Kidney tubule cell (primary cell): ENCODE measurements at regions not wholly inside any gene's neighbourhood (a gene's known extent, or its start where the extent isn't known, plus 50 kb on each side); places are given as distances from the start of the nearest gene placed in this dataset.
"Not testable (repeated sequence)": the region's sequence is repeated elsewhere in the genome, so short reads cannot be mapped to it uniquely, and the experiment has no call there.

Experiments used
- DNase-seq: peaks from one replicate; pipeline ENCODE4 v3.0.0-alpha.2; 2018; ENCODE audit warnings: low spot score

DNA sequence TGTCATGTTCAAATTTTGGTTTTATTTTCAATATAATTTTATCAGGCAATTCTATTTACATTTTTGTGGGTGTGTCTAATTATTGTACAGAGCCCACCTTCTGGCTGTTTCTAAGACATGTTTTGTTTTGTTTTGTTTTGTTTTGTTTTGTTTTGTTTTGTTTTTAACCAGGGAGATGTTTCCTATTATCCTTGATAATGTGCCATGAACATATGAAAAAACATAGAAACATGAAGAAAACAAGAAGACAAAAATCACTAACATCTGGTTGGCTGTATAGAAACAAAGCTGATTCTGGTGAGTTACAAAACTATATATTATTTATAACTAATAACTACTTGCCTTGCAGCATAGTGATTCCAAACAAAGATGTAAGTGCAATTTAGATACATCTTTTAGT is 128.1 kb upstream of the TRPC4 start:
- no peak for DNase-seq

GRCh38 chr13:37995092-37995491 is 125.5 kb upstream of the TRPC4 start:
- peak; percentile 41 for DNase-seq

- no peak for DNase-seq
Measured at GRCh38 chr13:37986811-37987210, 117.2 kb upstream of the TRPC4 start.

- DNase-seq, result no peak
Measured at GRCh38 chr13:37985281-37985680, 115.7 kb upstream of the TRPC4 start.

DNA sequence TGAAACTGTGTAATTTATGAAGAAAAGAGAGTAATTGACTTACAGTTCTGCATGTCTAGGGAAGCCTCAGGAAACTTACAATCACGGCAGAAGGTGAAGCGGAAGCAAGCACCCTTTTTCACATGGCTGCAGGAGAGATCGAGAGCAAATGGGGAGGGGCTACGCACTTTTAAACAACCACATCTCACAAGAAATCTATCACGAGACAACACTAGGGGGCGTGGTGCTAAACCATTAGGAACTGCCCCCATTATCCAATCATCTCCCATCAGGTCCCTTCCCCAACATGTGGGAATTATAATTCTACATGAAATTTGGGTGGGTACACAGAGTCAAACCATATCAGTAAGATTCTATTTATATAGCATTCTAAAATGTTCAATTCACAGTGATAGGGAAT is 114.8 kb upstream of the TRPC4 start:
- DNase-seq, result no peak

DNA sequence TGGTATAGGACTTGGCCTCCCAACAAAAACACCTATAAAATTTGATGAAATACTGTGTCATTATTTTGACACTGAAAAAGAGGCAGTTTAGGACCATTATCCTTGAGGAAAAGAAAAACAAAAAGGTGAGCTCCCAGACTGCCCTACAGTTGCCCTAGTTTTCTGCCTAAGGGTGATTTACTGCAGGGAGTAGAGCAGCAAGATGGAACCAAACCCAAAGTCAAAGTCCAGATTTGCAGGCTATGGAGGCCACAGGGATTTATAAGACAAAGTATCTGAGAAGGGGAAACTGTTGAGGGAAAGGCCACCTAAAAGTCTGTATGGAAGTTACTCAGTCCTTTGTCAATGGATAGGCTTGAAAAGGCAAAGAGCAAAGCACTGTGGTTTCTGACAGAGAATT is 112.4 kb upstream of the TRPC4 start:
- DNase-seq, result no peak

DNA sequence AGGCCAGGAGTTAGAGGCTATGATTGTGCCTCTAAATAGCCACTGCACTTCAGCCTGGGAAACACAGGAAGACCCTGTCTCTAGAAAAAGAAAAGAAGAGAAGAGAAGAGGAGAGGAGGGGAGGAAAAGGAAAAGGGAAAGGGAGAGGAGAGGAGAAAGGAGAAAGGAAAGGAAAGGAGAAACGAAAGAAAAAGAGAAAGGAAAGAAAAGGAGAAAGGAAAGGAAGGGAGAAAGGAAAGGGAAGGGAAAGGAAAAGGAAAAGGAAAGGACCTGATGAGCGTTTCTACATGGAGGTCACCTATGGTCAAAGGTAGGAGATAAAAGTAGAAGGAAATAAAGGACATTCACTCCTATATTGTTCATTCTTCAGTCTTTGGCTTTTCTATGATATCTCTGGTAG is 109.1 kb upstream of the TRPC4 start:
- DNase-seq, result no peak

DNA sequence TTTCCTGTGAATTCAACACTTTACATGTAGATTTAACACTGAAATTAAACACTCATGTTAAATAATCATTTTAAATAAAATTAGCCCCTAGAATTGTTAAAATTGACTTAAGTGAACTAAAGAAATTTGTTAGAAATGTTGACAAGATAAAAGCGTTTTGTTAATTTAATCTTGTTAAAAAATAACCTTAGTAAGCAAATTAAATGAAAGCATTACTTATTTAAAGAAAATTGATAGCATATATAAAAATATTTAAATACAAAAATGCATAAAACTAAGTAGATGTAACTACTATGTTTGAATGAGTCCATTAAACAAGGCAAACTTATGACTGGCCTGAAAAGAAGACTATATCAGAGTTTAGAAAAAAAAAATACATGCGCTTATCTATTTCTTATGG is 99.0 kb upstream of the TRPC4 start:
- DNase-seq, result no peak

- peak; percentile 56 for DNase-seq
Measured at GRCh38 chr13:37966266-37966665, 96.7 kb upstream of the TRPC4 start.

GRCh38 chr13:37960427-37960826 is 90.9 kb upstream of the TRPC4 start:
- no peak for DNase-seq

DNA sequence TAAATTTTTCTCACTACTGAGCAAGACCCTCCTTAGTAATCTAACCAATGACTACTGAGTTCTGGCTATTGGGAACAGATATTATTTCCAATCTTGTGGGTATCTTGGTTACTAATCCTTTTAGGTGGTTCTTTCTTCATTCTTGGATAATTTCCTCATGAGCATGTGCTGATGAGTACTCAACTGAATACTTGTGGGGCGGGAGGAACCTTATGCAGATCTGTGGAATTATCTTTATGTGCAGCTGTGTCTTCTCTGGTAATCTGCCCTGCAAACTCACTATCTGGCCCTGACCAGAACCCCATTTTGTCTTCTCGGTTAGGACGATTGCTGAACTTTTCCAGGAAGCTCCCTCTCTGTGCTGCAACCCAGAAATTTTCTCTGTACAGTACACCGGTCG is 89.7 kb upstream of the TRPC4 start:
- DNase-seq, result no peak

GRCh38 chr13:37956536-37956935 is 87.0 kb upstream of the TRPC4 start:
- DNase-seq, result peak; percentile 49

DNA sequence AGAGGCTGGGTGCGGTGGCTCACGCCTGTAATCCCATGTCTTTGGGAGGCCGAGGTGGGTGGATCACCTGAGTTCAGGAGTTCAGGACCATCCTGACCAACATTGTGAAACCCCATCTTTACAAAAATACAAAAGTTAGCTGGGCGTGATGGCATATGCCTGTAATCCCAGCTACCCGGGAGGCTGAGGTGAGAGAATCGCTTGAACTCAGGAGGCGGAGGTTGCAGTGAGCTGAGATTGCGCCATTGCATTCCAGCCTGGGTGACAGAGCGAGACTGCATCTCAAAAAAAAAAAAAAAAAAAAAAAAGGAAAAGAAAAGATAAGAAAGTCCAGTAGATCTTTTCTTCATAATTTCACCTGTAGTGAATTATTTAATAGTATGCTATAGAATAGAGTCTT is 85.0 kb upstream of the TRPC4 start:
- DNase-seq, result not testable (repeated sequence)

- DNase-seq, result peak; percentile 83
Measured at GRCh38 chr13:37954191-37954590, 84.6 kb upstream of the TRPC4 start.

DNA sequence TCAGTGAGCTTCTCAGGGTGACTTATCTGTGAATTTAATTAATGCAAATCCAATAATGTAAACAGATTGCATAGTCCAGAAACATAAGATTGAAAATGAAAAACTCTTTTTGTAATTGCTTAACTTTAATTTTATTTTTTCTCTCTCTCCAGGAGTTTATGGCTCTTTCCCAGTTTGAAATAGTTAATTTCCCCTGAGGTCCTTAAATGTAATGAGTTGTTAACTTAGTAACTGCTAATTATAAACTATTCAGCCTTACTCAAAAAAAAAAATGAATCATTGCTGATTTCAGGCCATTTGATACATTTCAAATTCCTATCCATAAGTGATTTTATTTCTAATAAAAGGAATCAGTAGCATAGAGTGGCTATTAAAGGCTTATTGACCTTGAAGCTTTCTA is 84.1 kb upstream of the TRPC4 start:
- DNase-seq, result no peak

GRCh38 chr13:37950016-37950415 is 80.4 kb upstream of the TRPC4 start:
- DNase-seq, result no peak

- DNase-seq, result no peak
Measured at GRCh38 chr13:37947419-37948140, 78.0 kb upstream of the TRPC4 start.

DNA sequence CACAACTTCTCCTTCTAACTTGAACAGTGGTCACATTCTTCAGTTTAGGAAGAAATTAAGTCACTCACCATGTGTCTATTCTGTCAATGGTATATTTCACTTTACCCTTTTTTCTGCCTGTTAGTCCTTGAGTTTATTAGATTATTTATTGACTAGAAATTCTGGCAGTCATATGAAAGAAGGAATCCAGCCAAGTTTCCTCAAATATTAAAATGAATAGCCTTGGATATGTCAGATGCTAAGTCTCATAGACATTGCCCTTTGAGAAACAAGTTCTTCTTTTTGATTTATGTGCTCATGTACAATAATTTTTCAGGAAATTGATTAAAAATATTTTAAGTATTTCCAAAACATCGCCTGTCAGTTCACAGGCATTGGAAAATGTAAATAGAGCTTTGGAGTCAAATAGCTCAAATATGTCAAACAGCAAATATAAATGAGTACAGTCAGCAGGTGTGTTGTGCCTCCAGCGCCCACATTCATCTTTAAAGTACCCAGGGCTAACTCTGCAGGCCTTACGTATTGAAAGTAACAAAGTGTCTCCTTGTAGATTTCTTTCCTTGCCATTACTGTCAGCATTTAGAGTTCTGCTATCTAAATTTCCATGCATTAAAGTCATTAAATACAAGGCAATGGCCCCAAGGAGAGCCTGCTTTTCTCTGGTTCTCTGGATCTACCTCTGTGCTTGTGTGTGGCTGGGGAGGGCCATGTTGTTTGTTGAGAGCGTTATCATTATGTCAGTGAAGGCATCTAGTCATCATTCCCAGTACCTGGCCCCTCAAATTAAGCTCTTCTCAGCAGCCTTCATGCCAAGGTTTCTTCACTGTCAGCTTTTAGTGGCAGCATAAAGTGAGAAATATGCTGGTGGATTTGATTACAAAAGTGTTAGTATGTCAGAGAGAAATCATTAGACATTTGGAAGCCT is 76.3 kb upstream of the TRPC4 start:
- no peak for DNase-seq

- DNase-seq, result no peak
Measured at GRCh38 chr13:37944869-37945442, 75.4 kb upstream of the TRPC4 start.

- DNase-seq, result no peak
Measured at GRCh38 chr13:37944081-37944868, 74.7 kb upstream of the TRPC4 start.

DNA sequence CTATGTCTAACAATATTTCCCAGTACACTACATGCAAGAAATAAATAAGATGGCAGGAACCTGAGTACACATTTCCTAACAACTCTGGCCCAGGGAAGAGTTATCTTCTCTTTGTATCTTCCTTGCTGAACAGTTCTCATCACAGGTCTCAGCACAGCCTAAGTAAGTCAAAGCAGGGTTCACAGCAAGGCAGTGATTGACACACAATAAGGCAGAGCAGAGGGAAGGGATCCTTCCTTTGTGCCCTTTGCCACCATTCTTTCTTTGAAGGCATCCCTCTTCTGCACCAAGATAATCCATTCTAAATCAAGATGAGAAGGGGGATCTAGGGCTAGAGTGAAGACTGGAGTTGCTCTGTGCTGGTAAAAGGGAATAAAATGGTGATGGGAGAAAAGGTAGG is 73.4 kb upstream of the TRPC4 start:
- no peak for DNase-seq
